ENCODE measurements at regions not wholly inside any gene's neighbourhood (a gene's known extent, or its start where the extent isn't known, plus 50 kb on each side); places are given as distances from the start of the nearest gene placed in this dataset.

- TF ChIP-seq CTCF (IDR thresholded peaks at IDR 0.05; ENCODE audit: insufficient read depth, low read depth, low read length) = no peak
- TF ChIP-seq EZH2 (IDR thresholded peaks at IDR 0.05; ENCODE audit: insufficient read depth, low read length) = no peak
These were observed 717.6 kb downstream of the PTPRU start for GRCh38 chr1:29953961-29954360.
